Caco-2 (cell line): ENCODE measurements at regions not wholly inside any gene's neighbourhood (a gene's known extent, or its start where the extent isn't known, plus 50 kb on each side); places are given as distances from the start of the nearest gene placed in this dataset.

ENCODE experiments used
- BruUV-seq: library from RNA; stranded (reverse); fragments of 400-500 nt; replicated peaks from 2 replicates; lab custom pipeline; 2021; lab: Mats Ljungman, UMichigan
- CTCF ChIA-PET: fragments of 300-600 bp; sonication (Branson Sonifier 250); formaldehyde crosslinking; loops from one replicate; lab custom pipeline; 2022; ENCODE audit warnings: antibody characterized with exemption; lab: Charles Lee
- POLR2A ChIA-PET: fragments of 300-600 bp; sonication (Branson Sonifier 250); formaldehyde crosslinking; loops from one replicate; lab custom pipeline; 2022; ENCODE audit warnings: antibody characterized with exemption; lab: Charles Lee
- DNase-seq, 2 experiments: peaks; one replicate each; pipeline versions ENCODE4 v3.0.0 to v3.0.0-alpha.2; 2020 to 2022
- H3K27me3 ChIP-seq: replicated peaks from 2 replicates; pipeline ENCODE4 v1.6.0; 2011; ENCODE audit warnings: low read length; ENCODE audit not compliant: control insufficient read depth, insufficient read depth
- H3K36me3 ChIP-seq: 2 replicates; pipeline ENCODE4 v1.5.1; 2011; ENCODE audit warnings: low read length; ENCODE audit not compliant: control insufficient read depth, insufficient read depth
- H3K4me1 ChIP-seq: fragments of 250-450 bp; sonication (Bioruptor Pico); 2 replicates; pipeline ENCODE4 v1.5.1; 2020; ENCODE audit warnings: mild to moderate bottlenecking
- H3K4me3 ChIP-seq: 2 replicates; pipeline ENCODE4 v1.5.1; 2011; ENCODE audit warnings: low read depth, mild to moderate bottlenecking, control low read depth, low read length
- H3K9me3 ChIP-seq: fragments of 250-450 bp; sonication (Bioruptor Pico); 2 replicates; pipeline ENCODE4 v1.5.1; 2020; ENCODE audit warnings: mild to moderate bottlenecking, moderate library complexity
- H3K27ac Mint-ChIP-seq: one replicate; pipeline ENCODE4 v1.8.0; 2022; ENCODE audit warnings: mixed read lengths; ENCODE audit not compliant: unreplicated experiment
- H3K27me3 Mint-ChIP-seq: one replicate; pipeline ENCODE4 v1.8.0; 2022; ENCODE audit warnings: mixed read lengths; ENCODE audit not compliant: insufficient read depth, unreplicated experiment
- H3K36me3 Mint-ChIP-seq: one replicate; pipeline ENCODE4 v1.8.0; 2022; ENCODE audit warnings: mild to moderate bottlenecking, mixed read lengths; ENCODE audit not compliant: insufficient read depth, unreplicated experiment
- H3K4me1 Mint-ChIP-seq: one replicate; pipeline ENCODE4 v1.8.0; 2022; ENCODE audit warnings: low read depth, mixed read lengths; ENCODE audit not compliant: unreplicated experiment
- H3K4me3 Mint-ChIP-seq: one replicate; pipeline ENCODE4 v1.8.0; 2022; ENCODE audit warnings: mild to moderate bottlenecking, moderate library complexity, mixed read lengths; ENCODE audit not compliant: unreplicated experiment
- H3K9me3 Mint-ChIP-seq: one replicate; pipeline ENCODE4 v1.8.0; 2022; ENCODE audit warnings: mixed read lengths; ENCODE audit not compliant: unreplicated experiment
- intact Hi-C: fragments of 100-400 bp; cut with micrococcal nuclease; formaldehyde crosslinking; loops from one replicate; pipeline ENCODE4 v1.10.0; 2022; ENCODE audit not compliant: unreplicated experiment
- TF ChIP-seq, protein P1 (sequence below), 2 experiments: fragments of 200-600 bp in 1 of 2; IDR thresholded peaks; 1 replicate in 1 of 2; 2 replicates in 1 of 2; pipeline versions ENCODE4 v1.5.1 to v1.8.0; 2011 to 2022; ENCODE audit warnings: antibody characterized with exemption in 1 of 2, control low read depth in 1 of 2, inconsistent platforms in 1 of 2, low read depth in 1 of 2, low read length in 1 of 2, mild to moderate bottlenecking in 1 of 2, moderate library complexity in 1 of 2; ENCODE audit not compliant: insufficient read depth in 1 of 2, severe bottlenecking in 1 of 2, unreplicated experiment in 1 of 2

DNA sequence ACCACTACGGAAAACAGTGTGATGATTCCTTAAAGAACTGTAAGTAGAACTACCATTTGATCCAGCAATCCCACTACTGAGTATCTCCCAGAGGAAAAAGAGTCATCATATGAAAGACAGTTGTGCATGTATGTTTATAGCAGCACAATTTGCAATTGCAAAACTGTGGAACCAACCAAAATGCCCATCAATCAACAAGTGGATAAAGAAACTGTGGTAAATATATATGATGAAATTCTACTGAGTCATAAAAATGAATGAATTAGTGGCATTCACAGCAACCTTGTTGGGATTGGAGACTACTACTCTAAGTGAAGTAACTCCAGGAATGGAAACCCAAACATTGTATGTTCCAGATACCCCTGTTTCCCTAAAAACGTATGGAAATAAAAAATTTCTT is 337.0 kb upstream of the PTBP2 start:
- POLR2A ChIA-PET: no interaction called here
- Histone ChIP-seq H3K27me3 (no peaks in the 10 kb centered on the region), H3K4me1 (no peaks in the 10 kb centered on the region), H3K36me3 (no peaks in the 10 kb centered on the region), H3K9me3 (no peaks in the 10 kb centered on the region), H3K4me3 (no peak overlapping the region)
- BruUV-seq: no TSS peak
- no peaks in the 10 kb centered on the region for H3K27me3 Mint-ChIP-seq
- no peak overlapping the region for H3K27ac Mint-ChIP-seq
- CTCF ChIA-PET: no interaction called here
- H3K9me3 Mint-ChIP-seq: no peaks in the 10 kb centered on the region
- intact Hi-C loops: no loop called here
- no peak overlapping the region for H3K4me3 Mint-ChIP-seq
- TF ChIP-seq, protein P1, sequence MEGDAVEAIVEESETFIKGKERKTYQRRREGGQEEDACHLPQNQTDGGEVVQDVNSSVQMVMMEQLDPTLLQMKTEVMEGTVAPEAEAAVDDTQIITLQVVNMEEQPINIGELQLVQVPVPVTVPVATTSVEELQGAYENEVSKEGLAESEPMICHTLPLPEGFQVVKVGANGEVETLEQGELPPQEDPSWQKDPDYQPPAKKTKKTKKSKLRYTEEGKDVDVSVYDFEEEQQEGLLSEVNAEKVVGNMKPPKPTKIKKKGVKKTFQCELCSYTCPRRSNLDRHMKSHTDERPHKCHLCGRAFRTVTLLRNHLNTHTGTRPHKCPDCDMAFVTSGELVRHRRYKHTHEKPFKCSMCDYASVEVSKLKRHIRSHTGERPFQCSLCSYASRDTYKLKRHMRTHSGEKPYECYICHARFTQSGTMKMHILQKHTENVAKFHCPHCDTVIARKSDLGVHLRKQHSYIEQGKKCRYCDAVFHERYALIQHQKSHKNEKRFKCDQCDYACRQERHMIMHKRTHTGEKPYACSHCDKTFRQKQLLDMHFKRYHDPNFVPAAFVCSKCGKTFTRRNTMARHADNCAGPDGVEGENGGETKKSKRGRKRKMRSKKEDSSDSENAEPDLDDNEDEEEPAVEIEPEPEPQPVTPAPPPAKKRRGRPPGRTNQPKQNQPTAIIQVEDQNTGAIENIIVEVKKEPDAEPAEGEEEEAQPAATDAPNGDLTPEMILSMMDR (IDR thresholded peaks at IDR 0.05; ENCODE audit: insufficient read depth in 1 of 2, low read depth in 1 of 2, low read length in 1 of 2, severe bottlenecking in 1 of 2, unreplicated experiment in 1 of 2): no peak
- DNase-seq: no peak
- no peaks in the 10 kb centered on the region for H3K4me1 Mint-ChIP-seq
- no peaks in the 10 kb centered on the region for H3K36me3 Mint-ChIP-seq

DNA sequence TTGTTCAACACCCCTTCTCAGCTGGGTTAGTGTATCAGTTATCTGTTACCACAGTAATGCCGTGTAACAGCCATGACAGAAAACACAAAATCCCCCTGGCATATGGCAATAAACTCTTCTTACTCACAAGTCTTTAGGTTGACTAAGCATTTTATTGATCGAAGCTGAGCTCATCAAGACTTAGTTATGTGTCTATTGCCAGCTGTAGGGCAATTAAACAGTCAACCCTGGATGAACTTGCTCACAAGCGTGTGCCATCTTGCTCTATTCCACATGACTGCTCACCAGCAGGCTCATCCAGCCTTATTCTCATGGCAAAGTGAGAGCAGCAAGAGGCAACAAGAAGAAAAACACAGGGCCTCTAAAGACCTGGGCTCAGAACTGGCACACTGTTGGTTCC is 333.8 kb upstream of the PTBP2 start:
- H3K4me3 ChIP-seq: no peak overlapping the region
- no peaks in the 10 kb centered on the region for H3K4me1 Mint-ChIP-seq
- no peak for DNase-seq

DNA sequence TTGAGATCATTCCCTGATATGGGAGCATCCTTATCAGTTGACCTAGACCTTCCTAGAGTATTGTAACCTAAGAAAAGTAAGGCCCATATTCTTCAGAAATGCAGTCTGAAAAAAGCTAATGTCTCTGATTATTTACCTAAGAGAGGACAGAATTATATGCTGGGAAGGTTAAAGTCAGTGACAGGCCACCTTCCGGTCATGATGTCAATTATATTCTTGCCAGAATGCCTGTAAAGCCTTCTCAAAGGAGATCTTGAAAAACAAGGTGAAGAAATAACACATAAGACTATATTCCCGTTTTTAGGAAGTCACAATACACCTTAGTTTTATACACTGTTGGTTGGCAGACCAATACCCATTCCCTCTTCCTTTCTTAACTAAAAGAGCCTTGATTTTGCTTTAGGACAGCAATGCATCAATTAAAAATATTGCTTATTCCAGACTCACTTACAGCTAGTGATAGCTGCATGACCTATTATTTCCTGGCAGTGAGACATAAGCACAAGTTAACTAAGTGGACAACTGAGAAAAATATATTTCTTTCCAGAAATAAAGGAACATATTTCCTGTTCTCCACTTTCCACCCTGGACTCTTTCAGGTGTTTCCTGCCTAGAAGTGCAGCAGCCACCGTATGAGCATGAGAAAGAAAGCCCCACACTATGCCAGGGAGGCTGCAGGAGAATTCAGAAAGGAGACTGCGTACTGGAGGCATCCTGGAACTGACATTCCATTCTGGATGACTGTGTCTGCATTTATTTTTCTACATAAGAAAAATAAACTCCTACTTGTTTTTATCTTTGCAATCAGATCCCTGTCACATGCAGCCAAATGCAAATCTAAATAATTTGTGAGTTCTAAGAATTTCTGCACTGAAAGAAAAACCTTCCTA is 332.9 kb upstream of the PTBP2 start:
- Histone ChIP-seq H3K9me3 (no peaks in the 10 kb centered on the region), H3K4me3 (no peak overlapping the region), H3K4me1 (no peaks in the 10 kb centered on the region), H3K36me3 (no peaks in the 10 kb centered on the region), H3K27me3 (no peaks in the 10 kb centered on the region)
- H3K27me3 Mint-ChIP-seq: no peaks in the 10 kb centered on the region
- no peak for DNase-seq
- no peak overlapping the region for H3K4me3 Mint-ChIP-seq
- no peaks in the 10 kb centered on the region for H3K9me3 Mint-ChIP-seq
- H3K4me1 Mint-ChIP-seq: no peaks in the 10 kb centered on the region
- TF ChIP-seq, protein P1 (IDR thresholded peaks at IDR 0.05; ENCODE audit: insufficient read depth in 1 of 2, low read depth in 1 of 2, low read length in 1 of 2, severe bottlenecking in 1 of 2, unreplicated experiment in 1 of 2): no peak
- BruUV-seq: no TSS peak
- intact Hi-C loops: no loop called here
- ChIA-PET CTCF (no interaction called here), POLR2A (no interaction called here)
- no peak overlapping the region for H3K27ac Mint-ChIP-seq
- no peaks in the 10 kb centered on the region for H3K36me3 Mint-ChIP-seq

More for the DNA sequence above, 333.8 kb upstream of the PTBP2 start:
- Mint-ChIP-seq H3K27ac (no peak overlapping the region), H3K9me3 (no peaks in the 10 kb centered on the region), H3K36me3 (no peaks in the 10 kb centered on the region), H3K4me3 (no peak overlapping the region), H3K27me3 (no peaks in the 10 kb centered on the region)
- intact Hi-C loops: no loop called here
- Histone ChIP-seq H3K36me3 (no peaks in the 10 kb centered on the region), H3K9me3 (no peaks in the 10 kb centered on the region), H3K27me3 (no peaks in the 10 kb centered on the region), H3K4me1 (no peaks in the 10 kb centered on the region)
- CTCF ChIA-PET: no interaction called here
- POLR2A ChIA-PET: no interaction called here
- TF ChIP-seq, protein P1 (IDR thresholded peaks at IDR 0.05; ENCODE audit: insufficient read depth in 1 of 2, low read depth in 1 of 2, low read length in 1 of 2, severe bottlenecking in 1 of 2, unreplicated experiment in 1 of 2): no peak
- no TSS peak for BruUV-seq
